Activated CD8-positive, alpha-beta memory T cell treated with anti-CD3 and anti-CD28 coated beads, Interleukin-2, amount 10 ng/mL, durations not matched to agents 7 days and 5 days (primary cell): ENCODE measurements at regions not wholly inside any gene's neighbourhood (a gene's known extent, or its start where the extent isn't known, plus 50 kb on each side); places are given as distances from the start of the nearest gene placed in this dataset.

Experiments used
- ATAC-seq: fragments of 150-1000 bp; cut with Tn5 transposase; one replicate; pipeline ENCODE4 v1.10.0; 2021; ENCODE audit warnings: moderate library complexity
- CTCF ChIA-PET: fragments of 350-600 bp; sonication (Branson Sonifier 250); formaldehyde crosslinking; loops from one replicate; lab custom pipeline; 2021; ENCODE audit warnings: antibody characterized with exemption; lab: Charles Lee
- DNase-seq: peaks from one replicate; pipeline ENCODE4 v3.0.0-alpha.2; 2020
- H3K27ac Mint-ChIP-seq: one replicate; pipeline ENCODE4 v1.8.0; 2021; ENCODE audit warnings: mild to moderate bottlenecking, mixed read lengths
- H3K27me3 Mint-ChIP-seq: one replicate; pipeline ENCODE4 v1.8.0; 2021; ENCODE audit warnings: mixed read lengths
- H3K36me3 Mint-ChIP-seq: one replicate; pipeline ENCODE4 v1.8.0; 2021; ENCODE audit warnings: mild to moderate bottlenecking, mixed read lengths
- H3K4me1 Mint-ChIP-seq: one replicate; pipeline ENCODE4 v1.8.0; 2021; ENCODE audit warnings: mixed read lengths
- H3K4me3 Mint-ChIP-seq: one replicate; pipeline ENCODE4 v1.8.0; 2021; ENCODE audit warnings: mild to moderate bottlenecking, moderate library complexity, mixed read lengths
- H3K9me3 Mint-ChIP-seq: one replicate; pipeline ENCODE4 v1.8.0; 2022; ENCODE audit warnings: low read depth, mixed read lengths

DNA sequence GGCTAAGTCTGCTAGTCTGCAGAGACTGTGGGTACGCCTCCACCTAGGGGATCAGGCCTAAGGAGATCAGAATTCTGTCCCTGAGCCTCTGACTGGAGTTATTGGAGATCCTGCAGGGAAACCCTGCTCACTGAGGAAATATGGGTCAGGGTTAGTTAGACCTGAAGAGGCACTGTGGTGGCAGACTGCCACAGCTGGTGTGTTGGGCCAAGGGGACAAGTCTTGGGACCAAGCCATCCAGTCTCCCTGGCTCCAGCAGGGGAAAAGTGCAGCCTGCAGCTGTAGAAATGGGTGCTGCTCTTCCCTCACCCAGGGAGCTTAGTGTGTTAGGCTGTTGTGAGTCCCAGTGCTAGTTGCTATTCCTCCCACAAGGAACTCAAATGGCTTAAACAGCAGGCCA is 334.8 kb upstream of the LARGE1 start:
- ATAC-seq = no peak
- H3K27me3 Mint-ChIP-seq = no peaks in the 10 kb centered on the region
- no peaks in the 10 kb centered on the region for H3K36me3 Mint-ChIP-seq
- no peak overlapping the region for H3K4me3 Mint-ChIP-seq
- DNase-seq = no peak
- peaks cover 12% of the 10 kb centered on the region for H3K9me3 Mint-ChIP-seq
- CTCF ChIA-PET = no interaction called here
- H3K27ac Mint-ChIP-seq = no peak overlapping the region
- H3K4me1 Mint-ChIP-seq = no peaks in the 10 kb centered on the region

DNA sequence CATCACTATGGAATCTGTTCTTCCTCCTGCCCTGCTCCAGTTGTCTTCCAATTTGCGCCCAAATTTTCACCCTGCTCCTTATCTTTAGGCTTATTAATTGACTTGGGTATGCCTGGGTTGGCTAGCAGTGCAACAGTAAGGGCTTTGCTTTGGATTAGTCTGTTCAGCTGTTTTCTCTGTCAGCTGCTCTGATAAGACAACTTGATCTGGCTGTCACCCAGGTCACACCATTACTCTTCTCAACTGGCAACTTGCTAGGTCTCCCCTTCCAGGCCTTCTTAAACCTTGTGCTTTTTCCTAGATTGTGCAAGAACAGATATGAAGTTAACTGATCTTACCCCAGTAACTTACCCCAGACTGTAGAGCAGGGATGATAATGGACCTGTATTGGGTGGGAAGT is 357.8 kb upstream of the LARGE1 start:
- ATAC-seq = no peak
- Mint-ChIP-seq H3K27ac (no peak overlapping the region), H3K27me3 (no peaks in the 10 kb centered on the region), H3K4me3 (no peak overlapping the region), H3K4me1 (no peaks in the 10 kb centered on the region), H3K9me3 (peaks cover 7% of the 10 kb centered on the region), H3K36me3 (no peaks in the 10 kb centered on the region)
- no peak for DNase-seq
- CTCF ChIA-PET = no interaction called here

DNA sequence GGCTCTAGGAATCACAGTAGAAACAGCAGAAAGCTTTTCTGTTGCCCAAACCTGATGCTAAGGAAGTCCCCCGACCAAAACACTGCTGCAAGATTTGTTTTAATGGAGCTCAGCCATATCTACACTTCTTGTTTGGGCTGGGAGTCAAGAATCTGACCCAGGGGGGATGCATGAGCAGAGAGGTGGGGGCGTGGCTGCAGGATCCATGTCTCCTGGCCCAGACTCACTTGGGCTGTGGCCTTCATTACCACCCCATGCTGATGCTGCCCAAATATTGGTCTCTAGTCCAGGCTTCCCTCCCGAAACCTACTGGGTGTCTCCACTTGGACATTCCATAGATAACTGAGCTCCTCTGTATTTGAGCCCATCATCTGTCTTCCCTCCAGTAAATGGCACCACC is 361.5 kb upstream of the LARGE1 start:
- no peaks in the 10 kb centered on the region for H3K4me1 Mint-ChIP-seq
- ATAC-seq = no peak
- H3K27me3 Mint-ChIP-seq = no peaks in the 10 kb centered on the region
- H3K27ac Mint-ChIP-seq = no peak overlapping the region
- H3K9me3 Mint-ChIP-seq = peaks cover 7% of the 10 kb centered on the region
- CTCF ChIA-PET = interaction anchor here (0.7 kb wide), 1 partner anchor 12 kb away, joined by 3 read pairs; no protein-coding TSS in a partner anchor
- H3K36me3 Mint-ChIP-seq = no peaks in the 10 kb centered on the region
- H3K4me3 Mint-ChIP-seq = no peak overlapping the region
- no peak for DNase-seq

DNA sequence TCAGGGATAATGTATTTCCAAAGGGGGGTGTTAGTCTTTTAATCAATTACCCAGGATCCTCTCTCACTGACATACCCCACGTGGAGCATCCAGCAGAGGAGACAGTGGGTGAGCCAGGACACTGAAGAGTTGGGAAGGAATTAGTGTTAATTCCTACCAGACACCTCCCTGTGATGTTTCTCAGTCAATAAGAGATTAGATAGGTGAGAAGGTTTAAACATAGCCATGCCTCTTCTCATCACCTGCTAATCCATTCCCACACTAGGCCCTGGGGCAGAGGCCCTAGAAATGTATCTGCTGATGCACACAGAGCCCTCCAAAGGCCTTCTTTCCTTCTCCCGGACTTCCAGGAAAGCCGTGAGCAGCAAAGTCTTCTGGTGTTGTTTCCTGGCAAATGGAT is 363.6 kb upstream of the LARGE1 start:
- H3K4me3 Mint-ChIP-seq = no peak overlapping the region
- peaks cover 10% of the 10 kb centered on the region for H3K9me3 Mint-ChIP-seq
- DNase-seq (no peak), ATAC-seq (no peak)
- H3K27ac Mint-ChIP-seq = no peak overlapping the region
- H3K36me3 Mint-ChIP-seq = no peaks in the 10 kb centered on the region
- no peaks in the 10 kb centered on the region for H3K4me1 Mint-ChIP-seq
- no peaks in the 10 kb centered on the region for H3K27me3 Mint-ChIP-seq
- CTCF ChIA-PET = no interaction called here

DNA sequence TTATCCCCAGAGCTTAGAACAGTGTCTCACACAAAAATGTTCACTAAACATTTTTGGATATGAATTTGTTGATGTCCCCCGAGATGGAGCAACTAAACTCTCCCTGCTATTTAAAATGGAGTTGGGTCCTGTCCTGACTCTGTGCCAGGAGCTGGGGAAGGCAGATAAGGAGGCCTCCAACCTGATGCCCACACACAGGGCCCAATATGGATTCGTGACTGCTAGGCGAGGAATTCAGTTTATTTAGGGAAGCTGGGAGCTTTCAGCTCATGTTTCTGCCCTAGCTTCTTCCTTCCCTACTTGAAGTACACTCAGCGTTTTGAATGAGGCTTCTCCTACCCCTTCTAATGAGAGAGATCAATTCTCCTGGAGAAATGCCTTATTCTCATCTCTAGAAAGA is 373.0 kb upstream of the LARGE1 start:
- ATAC-seq = no peak
- Mint-ChIP-seq H3K4me3 (no peak overlapping the region), H3K27ac (no peak overlapping the region), H3K9me3 (peaks cover 2% of the 10 kb centered on the region), H3K27me3 (no peaks in the 10 kb centered on the region), H3K36me3 (no peaks in the 10 kb centered on the region), H3K4me1 (no peaks in the 10 kb centered on the region)
- DNase-seq = no peak
- CTCF ChIA-PET = no interaction called here

DNA sequence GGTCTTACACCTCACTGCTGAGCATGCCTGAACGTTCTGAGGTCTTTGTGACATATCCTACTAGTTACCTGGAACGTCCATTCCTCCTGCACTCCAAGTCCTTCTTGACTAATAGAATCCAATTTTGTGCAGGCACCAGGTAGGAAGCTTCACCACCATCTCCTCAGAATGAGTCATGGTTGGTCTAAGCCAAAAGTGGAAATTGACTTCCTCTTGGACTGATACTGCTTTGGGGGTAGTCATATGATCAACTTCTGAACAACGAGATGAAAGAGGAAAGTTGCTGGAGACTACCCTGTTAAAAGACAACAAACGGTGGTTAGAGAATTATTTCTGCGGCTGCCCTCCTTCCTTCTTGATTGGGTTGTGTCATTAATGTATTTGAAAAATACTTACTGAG is 374.2 kb upstream of the LARGE1 start:
- Mint-ChIP-seq H3K4me3 (no peak overlapping the region), H3K27me3 (no peaks in the 10 kb centered on the region), H3K27ac (no peak overlapping the region), H3K9me3 (no peaks in the 10 kb centered on the region), H3K4me1 (no peaks in the 10 kb centered on the region), H3K36me3 (no peaks in the 10 kb centered on the region)
- CTCF ChIA-PET = no interaction called here
- no peak for DNase-seq
- no peak for ATAC-seq

DNA sequence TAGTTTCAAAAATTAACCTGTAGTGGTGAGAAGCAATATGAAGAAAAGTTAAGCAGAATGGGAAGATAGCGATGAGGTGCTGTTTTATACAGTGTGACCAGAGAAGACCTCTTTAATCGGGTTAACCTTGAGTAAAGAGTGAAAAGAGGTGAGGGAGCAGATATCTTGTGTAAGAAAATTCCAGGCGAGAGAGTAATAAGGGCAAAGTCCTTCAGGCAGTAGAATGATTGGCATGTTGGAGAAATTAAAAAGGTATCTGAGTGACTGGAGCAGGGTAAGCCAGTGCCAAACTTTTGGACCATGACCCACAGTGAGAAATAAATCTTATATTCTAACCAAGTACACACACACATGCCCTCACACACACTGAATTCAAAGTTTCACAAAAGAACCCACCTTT is 374.7 kb upstream of the LARGE1 start:
- ATAC-seq (no peak), DNase-seq (no peak)
- Mint-ChIP-seq H3K27ac (no peak overlapping the region), H3K4me3 (no peak overlapping the region), H3K36me3 (no peaks in the 10 kb centered on the region), H3K4me1 (no peaks in the 10 kb centered on the region), H3K9me3 (no peaks in the 10 kb centered on the region), H3K27me3 (no peaks in the 10 kb centered on the region)
- CTCF ChIA-PET = no interaction called here

DNA sequence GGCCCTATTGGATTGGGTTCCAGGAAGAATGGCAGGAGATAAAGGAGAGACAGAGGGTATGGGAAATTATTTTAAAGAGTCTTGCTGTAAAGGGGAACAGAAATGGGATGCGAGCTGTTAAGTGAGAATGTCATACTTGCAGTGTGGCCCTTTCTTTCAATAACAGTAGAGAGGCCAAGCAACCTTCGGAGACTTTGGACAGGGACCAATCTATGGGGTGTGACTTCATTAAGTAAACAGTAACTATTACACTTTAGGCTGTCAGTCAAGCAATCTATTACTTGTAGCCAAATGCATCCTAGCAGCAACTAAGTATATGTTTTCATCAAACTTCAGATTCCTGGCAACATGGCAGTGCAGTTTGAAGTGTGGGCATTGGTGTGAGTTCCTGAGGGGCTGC is 376.2 kb upstream of the LARGE1 start:
- no peaks in the 10 kb centered on the region for H3K27me3 Mint-ChIP-seq
- H3K9me3 Mint-ChIP-seq = no peaks in the 10 kb centered on the region
- CTCF ChIA-PET = no interaction called here
- no peaks in the 10 kb centered on the region for H3K4me1 Mint-ChIP-seq
- H3K27ac Mint-ChIP-seq = no peak overlapping the region
- no peak overlapping the region for H3K4me3 Mint-ChIP-seq
- DNase-seq = no peak
- H3K36me3 Mint-ChIP-seq = no peaks in the 10 kb centered on the region
- no peak for ATAC-seq

DNA sequence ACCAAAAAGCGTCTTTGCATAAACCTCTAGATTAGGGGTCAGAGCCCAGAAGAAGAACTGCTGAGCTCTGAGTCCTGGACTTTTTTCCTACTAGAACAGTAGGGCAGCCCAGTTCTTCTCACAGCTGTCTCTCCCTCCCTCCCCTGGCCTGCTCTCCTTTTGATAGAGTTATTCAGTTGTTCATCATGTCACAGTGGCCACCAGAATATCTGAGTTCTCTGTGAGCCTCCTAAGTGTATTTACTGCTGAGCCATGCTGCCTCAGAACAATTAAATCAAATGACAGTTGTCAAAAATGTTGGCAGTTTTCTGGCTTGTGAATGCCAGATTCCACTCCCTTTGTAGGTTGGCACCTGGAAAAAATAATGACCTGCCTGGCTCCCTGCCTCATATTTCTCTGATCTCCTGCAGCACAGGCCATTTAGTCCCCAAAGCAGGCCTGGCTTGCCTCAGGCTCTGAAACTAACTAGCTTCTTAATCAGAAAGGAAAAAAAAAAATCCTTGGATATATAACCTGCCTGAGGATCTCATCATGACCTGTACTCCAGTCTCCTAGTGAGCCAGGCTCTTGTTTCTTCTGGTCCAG is 377.4 kb upstream of the LARGE1 start:
- H3K27ac Mint-ChIP-seq = no peak overlapping the region
- no peaks in the 10 kb centered on the region for H3K36me3 Mint-ChIP-seq
- CTCF ChIA-PET = no interaction called here
- H3K27me3 Mint-ChIP-seq = no peaks in the 10 kb centered on the region
- ATAC-seq (no peak), DNase-seq (no peak)
- no peaks in the 10 kb centered on the region for H3K9me3 Mint-ChIP-seq
- H3K4me1 Mint-ChIP-seq = no peaks in the 10 kb centered on the region
- H3K4me3 Mint-ChIP-seq = no peak overlapping the region

DNA sequence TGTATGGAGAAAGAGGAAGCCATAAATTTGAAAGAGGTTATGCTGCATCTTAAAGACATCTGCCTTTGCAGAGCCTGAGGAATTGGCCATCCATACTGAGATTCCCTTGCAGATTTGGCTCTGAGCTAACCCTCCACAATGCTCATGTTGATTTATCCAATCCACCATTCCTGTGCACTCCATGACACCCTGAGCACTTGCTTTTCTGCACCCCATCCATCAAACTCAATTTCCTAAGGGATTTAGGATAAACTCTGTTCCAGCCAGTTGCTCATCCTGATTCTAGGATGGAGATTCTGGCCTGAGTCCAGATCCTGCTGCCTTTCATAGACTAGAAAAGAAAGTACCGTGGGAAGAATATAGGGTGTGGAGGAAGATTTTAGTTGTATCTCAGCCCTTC is 379.2 kb upstream of the LARGE1 start:
- DNase-seq = no peak
- CTCF ChIA-PET = no interaction called here
- Mint-ChIP-seq H3K4me1 (no peaks in the 10 kb centered on the region), H3K36me3 (no peaks in the 10 kb centered on the region), H3K27me3 (no peaks in the 10 kb centered on the region), H3K4me3 (no peak overlapping the region), H3K27ac (no peak overlapping the region), H3K9me3 (peaks cover 2% of the 10 kb centered on the region)
- ATAC-seq = no peak

DNA sequence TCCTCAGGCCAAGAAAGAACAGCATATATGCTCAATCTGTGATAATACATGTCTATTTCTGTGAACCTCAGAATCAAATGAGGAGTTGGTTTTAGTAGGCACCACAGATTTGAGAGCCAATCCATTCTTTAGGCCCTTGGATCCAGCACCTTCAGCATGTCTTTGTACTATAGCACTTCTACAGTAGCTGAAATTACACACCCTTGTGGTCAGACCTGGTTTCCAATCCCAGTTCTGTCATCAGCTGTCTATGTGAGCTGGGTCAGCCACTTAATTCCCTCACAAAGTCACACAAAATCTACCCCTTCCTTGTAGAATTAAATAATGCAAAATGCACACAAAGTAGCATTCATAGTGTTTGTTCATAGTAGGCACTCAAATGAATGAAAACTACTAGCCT is 381.3 kb upstream of the LARGE1 start:
- Mint-ChIP-seq H3K27me3 (no peaks in the 10 kb centered on the region), H3K9me3 (peaks cover 12% of the 10 kb centered on the region), H3K27ac (no peak overlapping the region), H3K36me3 (no peaks in the 10 kb centered on the region), H3K4me1 (no peaks in the 10 kb centered on the region), H3K4me3 (no peak overlapping the region)
- ATAC-seq (no peak), DNase-seq (no peak)
- CTCF ChIA-PET = no interaction called here

DNA sequence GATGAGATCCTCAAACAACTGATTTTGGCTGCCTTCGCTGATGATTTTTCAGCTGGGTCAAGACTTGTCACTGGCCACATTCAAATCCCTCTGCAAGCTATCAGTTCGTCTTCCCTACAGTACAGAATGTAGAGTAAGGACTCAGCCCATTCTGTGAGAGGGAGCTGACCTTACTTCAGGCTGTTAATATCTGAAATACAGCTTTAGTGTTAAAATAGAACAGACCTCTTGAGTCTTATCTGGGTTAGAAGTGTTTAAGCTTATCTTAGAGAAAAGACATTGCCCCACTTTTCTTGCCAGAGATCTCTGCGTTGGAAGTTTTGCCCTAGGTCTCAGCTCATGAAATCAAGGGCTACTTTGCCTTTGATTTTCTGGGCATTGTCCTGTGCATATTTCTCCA is 383.4 kb upstream of the LARGE1 start:
- Mint-ChIP-seq H3K4me3 (no peak overlapping the region), H3K9me3 (peaks cover 12% of the 10 kb centered on the region)
- CTCF ChIA-PET = no interaction called here

DNA sequence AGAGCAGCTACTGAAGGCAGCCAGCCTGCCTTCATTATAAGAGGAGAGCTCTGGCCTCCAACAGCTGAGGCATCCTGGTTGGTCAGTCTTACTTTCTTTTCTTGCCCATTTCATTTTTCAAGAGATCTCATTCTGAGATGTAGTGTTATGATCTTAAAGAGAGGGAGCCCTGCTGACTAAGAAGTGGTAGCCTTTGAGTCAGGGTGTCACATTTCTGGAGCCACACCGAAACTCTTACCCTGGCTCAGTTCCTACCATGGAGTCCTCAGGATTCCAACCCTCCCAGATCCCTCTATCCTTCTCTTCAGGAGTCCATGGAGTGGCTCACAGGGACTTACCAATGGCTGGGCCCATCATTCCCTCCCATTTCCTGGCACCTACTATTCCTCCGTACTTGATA is 386.1 kb upstream of the LARGE1 start:
- Mint-ChIP-seq H3K27me3 (no peaks in the 10 kb centered on the region), H3K36me3 (no peaks in the 10 kb centered on the region), H3K9me3 (peaks cover 14% of the 10 kb centered on the region), H3K4me3 (no peak overlapping the region), H3K4me1 (no peaks in the 10 kb centered on the region), H3K27ac (no peak overlapping the region)
- DNase-seq = no peak
- ATAC-seq = no peak
- CTCF ChIA-PET = no interaction called here

More for the DNA sequence above, 383.4 kb upstream of the LARGE1 start:
- ATAC-seq = no peak
- DNase-seq = no peak
- H3K27ac Mint-ChIP-seq = no peak overlapping the region
- no peaks in the 10 kb centered on the region for H3K27me3 Mint-ChIP-seq
- no peaks in the 10 kb centered on the region for H3K36me3 Mint-ChIP-seq
- H3K4me1 Mint-ChIP-seq = no peaks in the 10 kb centered on the region

DNA sequence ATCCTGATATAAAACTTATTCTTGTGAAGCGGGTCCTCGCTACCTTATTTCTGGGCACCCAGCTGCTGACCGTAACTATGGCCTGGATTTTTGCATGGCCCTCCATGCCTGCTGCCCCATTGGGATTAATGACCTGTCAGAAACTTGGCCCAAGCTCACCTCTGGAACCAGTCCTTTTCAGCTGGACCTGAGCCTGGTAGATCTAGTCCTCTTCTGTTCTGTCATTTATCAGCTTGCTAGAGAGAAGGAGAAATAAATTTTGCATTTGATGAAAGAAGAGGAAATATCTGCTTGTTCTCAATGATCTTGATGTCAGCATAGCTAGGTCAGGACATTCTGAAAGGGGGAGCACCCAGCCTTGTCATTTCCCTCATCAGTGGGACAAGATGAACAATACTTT is 387.8 kb upstream of the LARGE1 start:
- H3K36me3 Mint-ChIP-seq = no peaks in the 10 kb centered on the region
- DNase-seq (no peak), ATAC-seq (no peak)
- no peaks in the 10 kb centered on the region for H3K27me3 Mint-ChIP-seq
- H3K4me3 Mint-ChIP-seq = no peak overlapping the region
- no peaks in the 10 kb centered on the region for H3K4me1 Mint-ChIP-seq
- CTCF ChIA-PET = no interaction called here
- H3K9me3 Mint-ChIP-seq = peaks cover 16% of the 10 kb centered on the region
- H3K27ac Mint-ChIP-seq = no peak overlapping the region

DNA sequence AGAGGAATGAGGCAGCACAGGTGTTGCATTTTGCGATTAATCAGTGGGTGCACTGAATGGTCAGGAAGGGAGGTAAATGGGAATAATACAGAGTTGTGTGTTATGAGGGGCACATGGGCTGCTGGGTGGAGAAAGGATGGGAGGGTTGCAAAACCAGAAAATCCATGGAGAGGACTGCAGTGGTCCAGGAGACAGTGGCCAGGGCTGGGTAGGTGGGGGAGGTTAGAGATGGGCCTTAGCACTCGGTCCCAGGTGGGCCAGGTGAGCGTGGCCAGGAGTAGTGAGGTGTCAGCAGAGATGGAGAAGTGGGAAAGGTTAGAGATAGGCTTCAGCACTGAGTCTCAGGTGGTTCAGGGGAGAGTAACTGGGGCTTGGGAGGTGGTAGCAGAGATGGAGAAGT is 399.1 kb upstream of the LARGE1 start:
- Mint-ChIP-seq H3K9me3 (peaks cover 13% of the 10 kb centered on the region), H3K27ac (no peak overlapping the region), H3K4me3 (no peak overlapping the region), H3K27me3 (no peaks in the 10 kb centered on the region), H3K4me1 (no peaks in the 10 kb centered on the region), H3K36me3 (peaks cover 1% of the 10 kb centered on the region)
- ATAC-seq = no peak
- DNase-seq = no peak
- CTCF ChIA-PET = no interaction called here
